ENCODE measurements at regions not wholly inside any gene's neighbourhood (a gene's known extent, or its start where the extent isn't known, plus 50 kb on each side); places are given as distances from the start of the nearest gene placed in this dataset.
"Not testable (repeated sequence)": the region's sequence is repeated elsewhere in the genome, so short reads cannot be mapped to it uniquely, and the experiment has no call there.

DNA sequence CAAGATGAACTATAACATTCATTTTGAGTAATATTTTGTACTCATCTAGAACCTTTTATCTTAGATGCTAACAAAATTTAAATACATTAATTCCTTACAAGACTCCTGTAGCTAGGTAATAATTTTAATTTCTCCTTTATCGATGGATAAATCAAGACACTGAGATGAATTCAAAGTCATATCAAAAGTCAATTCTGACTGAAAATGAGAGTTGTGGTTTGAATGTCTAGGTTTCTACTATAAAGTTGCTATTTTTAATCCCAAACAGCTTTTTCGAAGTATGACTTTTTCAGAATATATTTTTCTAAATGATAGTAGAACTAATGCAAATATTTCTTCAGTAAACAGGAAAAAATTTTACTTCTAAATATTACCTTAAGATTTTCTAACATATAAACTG is 491.7 kb upstream of the FAM174A start:
- intact Hi-C loops (cut with DNase I; ENCODE audit: low total_unique reads) = no loop called here

GRCh38 chr5:100026606-100027005 is 508.6 kb upstream of the FAM174A start:
- no peak overlapping the region for H3K27ac ChIP-seq
- H3K4me1 ChIP-seq = no peaks in the 10 kb centered on the region
- H3K4me3 ChIP-seq = no peak overlapping the region
- no peaks in the 10 kb centered on the region for H3K9me3 ChIP-seq
- intact Hi-C loops (cut with DNase I; ENCODE audit: low total_unique reads) = no loop called here
- no peaks in the 10 kb centered on the region for H3K27me3 ChIP-seq
- no peak for DNase-seq
- TF ChIP-seq, protein P1, sequence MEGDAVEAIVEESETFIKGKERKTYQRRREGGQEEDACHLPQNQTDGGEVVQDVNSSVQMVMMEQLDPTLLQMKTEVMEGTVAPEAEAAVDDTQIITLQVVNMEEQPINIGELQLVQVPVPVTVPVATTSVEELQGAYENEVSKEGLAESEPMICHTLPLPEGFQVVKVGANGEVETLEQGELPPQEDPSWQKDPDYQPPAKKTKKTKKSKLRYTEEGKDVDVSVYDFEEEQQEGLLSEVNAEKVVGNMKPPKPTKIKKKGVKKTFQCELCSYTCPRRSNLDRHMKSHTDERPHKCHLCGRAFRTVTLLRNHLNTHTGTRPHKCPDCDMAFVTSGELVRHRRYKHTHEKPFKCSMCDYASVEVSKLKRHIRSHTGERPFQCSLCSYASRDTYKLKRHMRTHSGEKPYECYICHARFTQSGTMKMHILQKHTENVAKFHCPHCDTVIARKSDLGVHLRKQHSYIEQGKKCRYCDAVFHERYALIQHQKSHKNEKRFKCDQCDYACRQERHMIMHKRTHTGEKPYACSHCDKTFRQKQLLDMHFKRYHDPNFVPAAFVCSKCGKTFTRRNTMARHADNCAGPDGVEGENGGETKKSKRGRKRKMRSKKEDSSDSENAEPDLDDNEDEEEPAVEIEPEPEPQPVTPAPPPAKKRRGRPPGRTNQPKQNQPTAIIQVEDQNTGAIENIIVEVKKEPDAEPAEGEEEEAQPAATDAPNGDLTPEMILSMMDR (IDR thresholded peaks at IDR 0.05) = no peak
- TF ChIP-seq POLR2A (IDR thresholded peaks at IDR 0.05) = no peak
- no peaks in the 10 kb centered on the region for H3K36me3 ChIP-seq

More for the DNA sequence above, 491.7 kb upstream of the FAM174A start:
- no peak overlapping the region for H3K4me3 ChIP-seq
- no peaks in the 10 kb centered on the region for H3K27me3 ChIP-seq
- H3K36me3 ChIP-seq = no peaks in the 10 kb centered on the region
- DNase-seq = no peak
- H3K27ac ChIP-seq = no peak overlapping the region
- TF ChIP-seq POLR2A (IDR thresholded peaks at IDR 0.05) = no peak
- TF ChIP-seq, protein P1 (IDR thresholded peaks at IDR 0.05) = no peak
- H3K9me3 ChIP-seq = no peaks in the 10 kb centered on the region
- H3K4me1 ChIP-seq = no peaks in the 10 kb centered on the region

DNA sequence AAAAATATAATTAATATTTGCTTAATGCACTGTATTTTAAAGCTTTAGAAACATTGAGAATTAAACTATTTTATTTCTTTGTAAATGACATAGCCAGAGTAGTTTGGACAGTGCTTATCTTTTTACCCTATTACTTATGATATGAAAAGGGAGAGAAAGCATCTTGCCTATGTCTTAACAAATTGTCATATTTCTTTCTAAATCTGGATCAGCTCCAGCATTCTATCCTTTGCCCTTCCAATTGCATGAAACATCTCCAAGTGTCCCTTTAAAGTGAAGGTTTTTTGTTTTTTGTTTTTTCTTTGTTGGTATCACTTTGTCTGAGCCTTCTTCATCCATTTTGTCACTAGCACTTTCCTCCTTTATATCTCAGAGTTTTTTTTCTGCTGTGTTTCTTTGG is 511.6 kb upstream of the FAM174A start:
- intact Hi-C loops (cut with DNase I; ENCODE audit: low total_unique reads) = no loop called here
- TF ChIP-seq POLR2A (IDR thresholded peaks at IDR 0.05) = no peak
- TF ChIP-seq, protein P1 (IDR thresholded peaks at IDR 0.05) = no peak
- no peaks in the 10 kb centered on the region for H3K36me3 ChIP-seq
- no peak overlapping the region for H3K27ac ChIP-seq
- H3K27me3 ChIP-seq = no peaks in the 10 kb centered on the region
- H3K4me1 ChIP-seq = no peaks in the 10 kb centered on the region
- no peaks in the 10 kb centered on the region for H3K9me3 ChIP-seq
- no peak overlapping the region for H3K4me3 ChIP-seq
- DNase-seq = no peak

DNA sequence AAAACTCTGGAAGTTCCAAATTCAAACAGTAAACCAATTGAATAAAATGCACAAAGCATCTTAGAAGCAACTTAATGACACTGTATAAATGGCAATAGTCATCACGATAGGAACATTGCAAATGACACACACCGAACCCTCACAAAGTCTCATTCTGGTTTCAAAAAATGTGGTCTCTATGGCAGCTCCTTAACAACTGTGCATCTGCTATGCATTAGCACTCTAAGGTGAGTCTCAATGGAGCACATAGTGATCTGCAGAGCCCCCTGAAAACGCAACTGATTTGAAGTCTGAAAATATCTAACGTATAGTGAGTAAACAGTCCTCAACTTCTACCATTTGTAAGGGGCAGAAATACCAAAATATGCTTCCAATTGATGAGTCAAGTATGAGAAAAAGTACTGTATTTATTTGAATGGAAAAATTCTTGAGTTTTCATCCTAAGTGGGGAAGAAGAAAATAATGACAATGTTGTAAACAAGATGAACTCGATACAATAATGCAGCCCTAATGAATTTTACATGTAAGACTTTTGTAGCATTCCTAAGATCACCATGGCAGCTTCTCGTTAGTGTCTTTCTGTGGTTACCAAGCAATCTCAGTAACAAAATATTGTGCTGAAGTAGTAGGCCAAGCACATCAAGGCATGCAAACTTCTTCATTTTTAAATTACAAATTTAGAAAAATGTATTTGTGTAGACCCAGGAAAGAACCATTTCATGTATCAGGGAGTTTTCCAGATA is 517.5 kb upstream of the FAM174A start:
- Histone ChIP-seq H3K36me3 (no peaks in the 10 kb centered on the region), H3K4me3 (no peak overlapping the region), H3K27me3 (no peaks in the 10 kb centered on the region), H3K27ac (no peak overlapping the region), H3K4me1 (no peaks in the 10 kb centered on the region), H3K9me3 (no peaks in the 10 kb centered on the region)
- TF ChIP-seq, protein P1 (IDR thresholded peaks at IDR 0.05) = no peak
- TF ChIP-seq POLR2A (IDR thresholded peaks at IDR 0.05) = no peak
- intact Hi-C loops (cut with DNase I; ENCODE audit: low total_unique reads) = no loop called here
- no peak for DNase-seq

DNA sequence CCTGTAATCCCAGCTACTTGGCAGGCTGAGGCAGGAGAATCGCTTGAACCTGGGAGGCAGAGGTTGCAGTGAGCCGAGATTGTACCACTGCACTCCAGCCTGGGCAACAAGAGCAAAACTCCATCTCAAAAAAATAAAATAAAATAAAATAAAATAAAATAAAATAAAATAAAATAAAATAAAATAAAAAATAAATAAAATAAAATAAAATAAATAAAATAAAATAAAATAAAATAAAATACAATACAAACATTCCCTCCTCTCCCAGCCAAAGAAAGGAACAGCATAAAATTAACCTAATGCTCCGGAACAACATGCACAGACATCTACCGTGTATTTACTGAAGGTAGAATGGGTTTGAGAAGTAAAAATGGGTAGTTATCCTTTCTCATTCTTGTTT is 521.9 kb upstream of the FAM174A start:
- intact Hi-C loops (cut with DNase I; ENCODE audit: low total_unique reads); H3K4me3 ChIP-seq; DNase-seq; H3K36me3 ChIP-seq; H3K9me3 ChIP-seq; H3K4me1 ChIP-seq; H3K27me3 ChIP-seq; H3K27ac ChIP-seq: not testable (repeated sequence)

DNA sequence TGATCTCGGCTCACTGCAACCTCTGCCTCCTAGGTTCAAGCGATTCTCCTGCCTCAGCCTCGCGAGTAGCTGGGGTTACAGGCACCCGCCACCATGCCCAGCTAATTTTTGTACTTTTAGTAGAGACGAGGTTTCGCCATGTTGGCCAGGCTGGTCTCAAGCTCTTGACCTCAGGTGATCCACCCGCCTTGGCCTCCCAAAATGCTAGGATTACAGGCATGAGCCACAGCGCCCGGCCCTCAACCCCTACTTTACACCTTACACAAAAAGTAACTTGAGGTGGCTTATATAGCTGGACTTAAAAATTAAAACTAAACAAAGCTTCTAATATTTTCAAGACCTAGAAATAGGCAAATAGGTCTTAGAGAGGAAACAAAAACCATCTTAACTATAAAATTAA is 524.0 kb upstream of the FAM174A start:
- H3K4me3 ChIP-seq; H3K27me3 ChIP-seq; H3K4me1 ChIP-seq; intact Hi-C loops (cut with DNase I; ENCODE audit: low total_unique reads); H3K36me3 ChIP-seq; H3K27ac ChIP-seq; DNase-seq; H3K9me3 ChIP-seq: not testable (repeated sequence)
